Fibroblast of upper back skin (primary cell): ENCODE measurements at regions not wholly inside any gene's neighbourhood (a gene's known extent, or its start where the extent isn't known, plus 50 kb on each side); places are given as distances from the start of the nearest gene placed in this dataset.
"Not testable (repeated sequence)": the region's sequence is repeated elsewhere in the genome, so short reads cannot be mapped to it uniquely, and the experiment has no call there.

Experiments used
- DNase-seq: peaks from one replicate; pipeline ENCODE4 v3.0.0-alpha.2; 2013

- DNase-seq = no peak
Observed at GRCh38 chr21:17105932-17106331, 406.9 kb upstream of the CXADR start.

- no peak for DNase-seq
Observed at GRCh38 chr21:17114045-17114444, 398.8 kb upstream of the CXADR start.

- DNase-seq = no peak
Observed at GRCh38 chr21:17118638-17119384, 394.0 kb upstream of the CXADR start.

- DNase-seq = no peak
Observed at GRCh38 chr21:17119466-17120297, 393.2 kb upstream of the CXADR start.

GRCh38 chr21:17127395-17127794 is 385.4 kb upstream of the CXADR start:
- DNase-seq = not testable (repeated sequence)

GRCh38 chr21:17128132-17128531 is 384.7 kb upstream of the CXADR start:
- no peak for DNase-seq

GRCh38 chr21:17139159-17139558 is 373.7 kb upstream of the CXADR start:
- not testable (repeated sequence) for DNase-seq

- peak; percentile 0 for DNase-seq
Observed at GRCh38 chr21:17139696-17140095, 373.1 kb upstream of the CXADR start.

GRCh38 chr21:17146426-17146825 is 366.4 kb upstream of the CXADR start:
- DNase-seq = no peak

GRCh38 chr21:17159697-17160096 is 353.1 kb upstream of the CXADR start:
- DNase-seq = no peak

GRCh38 chr21:17185674-17186073 is 327.2 kb upstream of the CXADR start:
- DNase-seq = no peak

GRCh38 chr21:17189963-17190362 is 322.9 kb upstream of the CXADR start:
- no peak for DNase-seq

- DNase-seq = no peak
Observed at GRCh38 chr21:17191346-17191993, 321.4 kb upstream of the CXADR start.

GRCh38 chr21:17195351-17195750 is 317.5 kb upstream of the CXADR start:
- DNase-seq = no peak

- no peak for DNase-seq
Observed at GRCh38 chr21:17195976-17196375, 316.9 kb upstream of the CXADR start.

GRCh38 chr21:17196623-17197022 is 316.2 kb upstream of the CXADR start:
- DNase-seq = no peak

GRCh38 chr21:17197996-17198395 is 314.8 kb upstream of the CXADR start:
- DNase-seq = no peak

- no peak for DNase-seq
Observed at GRCh38 chr21:17200250-17200649, 312.6 kb upstream of the CXADR start.

- no peak for DNase-seq
Observed at GRCh38 chr21:17201741-17202260, 311.0 kb upstream of the CXADR start.

GRCh38 chr21:17214801-17215200 is 298.0 kb upstream of the CXADR start:
- DNase-seq = no peak

- not testable (repeated sequence) for DNase-seq
Observed at GRCh38 chr21:17219050-17219449, 293.8 kb upstream of the CXADR start.

- DNase-seq = no peak
Observed at GRCh38 chr21:17231124-17231523, 281.7 kb upstream of the CXADR start.

GRCh38 chr21:17231771-17232170 is 281.1 kb upstream of the CXADR start:
- no peak for DNase-seq
